HCT116 (cell line): ENCODE measurements at regions not wholly inside any gene's neighbourhood (a gene's known extent, or its start where the extent isn't known, plus 50 kb on each side); places are given as distances from the start of the nearest gene placed in this dataset.

Source experiments
- ATAC-seq: fragments of 200-7000 bp; cut with Tn5 transposase; 2 replicates; pipeline ENCODE4 v1.9.1; 2020; ENCODE audit warnings: mild to moderate bottlenecking, moderate library complexity
- BruUV-seq: library from RNA; stranded (reverse); fragments of 400-500 nt; replicated peaks from 2 replicates; lab custom pipeline; 2021; lab: Mats Ljungman, UMichigan
- CTCF ChIA-PET: fragments of 300-600 bp; sonication (Branson Sonifier 250); formaldehyde crosslinking; loops from one replicate; lab custom pipeline; 2021; ENCODE audit warnings: antibody characterized with exemption; lab: Charles Lee
- POLR2A ChIA-PET: fragments of 300-600, 350-600 bp; sonication (Branson Sonifier 250); formaldehyde crosslinking; loops from one replicate; lab custom pipeline; 2021; ENCODE audit warnings: antibody characterized with exemption; lab: Charles Lee
- RAD21 ChIA-PET, 2 experiments: fragments of 300-600 bp; sonication (Branson Sonifier 250); formaldehyde crosslinking; loops; one replicate each; lab custom pipeline; 2023; ENCODE audit warnings: low total read pairs in 2 of 2; ENCODE audit not compliant: uncharacterized antibody in 2 of 2, unreplicated experiment in 2 of 2, low non-redundant PET in 1 of 2; lab: Charles Lee
- DNase-seq: peaks from one replicate; pipeline ENCODE4 v3.0.0-alpha.2; 2010; ENCODE audit warnings: low read depth, low spot score
- H2AFZ ChIP-seq: fragments of 200-600 bp; shearing (Covaris generic), sonication (generic); 2 replicates; pipeline ENCODE4 v1.6.1; 2017; ENCODE audit warnings: low read depth, mixed run types, mixed read lengths, antibody characterized with exemption, low read length; ENCODE audit not compliant: poor library complexity, severe bottlenecking
- H3K27ac ChIP-seq: 2 replicates; pipeline ENCODE4 v1.5.1; 2012; ENCODE audit warnings: low read depth, low read length
- H3K27me3 ChIP-seq: fragments of 200-600 bp; sonication (generic); 2 replicates; pipeline ENCODE4 v1.6.1; 2016; ENCODE audit warnings: mixed run types, low read length, mixed read lengths; ENCODE audit not compliant: insufficient read depth
- H3K36me3 ChIP-seq, 2 experiments: fragments of 200-500 bp in 1 of 2; fragments of 200-600 bp in 1 of 2; sonication (Bioruptor generic) in 1 of 2; sonication (generic) in 1 of 2; 2 replicates each; pipeline versions ENCODE4 v1.5.1 to v1.6.1; 2014 to 2016; ENCODE audit warnings: low read length in 2 of 2, inconsistent platforms in 1 of 2, mixed read lengths in 1 of 2, mixed run types in 1 of 2; ENCODE audit not compliant: insufficient read depth in 2 of 2, control insufficient read depth in 1 of 2
- H3K4me1 ChIP-seq, 2 experiments: fragments of 200-600 bp in 1 of 2; sonication (generic) in 1 of 2; 2 replicates each; pipeline versions ENCODE4 v1.5.1 to v1.6.1; 2012 to 2017; ENCODE audit warnings: low read length in 2 of 2, inconsistent platforms in 1 of 2, mild to moderate bottlenecking in 1 of 2, mixed read lengths in 1 of 2, mixed run types in 1 of 2, moderate library complexity in 1 of 2; ENCODE audit not compliant: insufficient read depth in 2 of 2, control insufficient read depth in 1 of 2
- H3K4me2 ChIP-seq: fragments of 200-600 bp; sonication (generic); 2 replicates; pipeline ENCODE4 v1.6.1; 2017; ENCODE audit warnings: mixed run types, low read length, mixed read lengths
- H3K4me3 ChIP-seq, 2 experiments: fragments of 200-600 bp in 1 of 2; sonication (generic) in 1 of 2; replicated peaks in 1 of 2; 2 replicates each; pipeline ENCODE4 v1.5.1; 2011 to 2016; ENCODE audit warnings: low read length in 2 of 2, control low read depth in 1 of 2, low read depth in 1 of 2, mild to moderate bottlenecking in 1 of 2, mixed read lengths in 1 of 2, mixed run types in 1 of 2
- H3K79me2 ChIP-seq: fragments of 200-600 bp; sonication (generic); 2 replicates; pipeline ENCODE4 v1.6.1; 2017; ENCODE audit warnings: mild to moderate bottlenecking, mixed run types, low read length, moderate library complexity, mixed read lengths; ENCODE audit not compliant: insufficient read depth
- H3K9ac ChIP-seq: fragments of 200-600 bp; sonication (generic); 2 replicates; pipeline ENCODE4 v1.6.1; 2016; ENCODE audit warnings: low read length, mixed read lengths
- H3K9me2 ChIP-seq: fragments of 200-600 bp; sonication (generic), shearing (Covaris generic); 2 replicates; pipeline ENCODE4 v1.6.1; 2017; ENCODE audit warnings: mixed run types, mild to moderate bottlenecking, moderate library complexity; ENCODE audit not compliant: insufficient read depth
- H3K9me3 ChIP-seq, 2 experiments: fragments of 200-500 bp in 1 of 2; fragments of 200-600 bp in 1 of 2; sonication (Bioruptor generic) in 1 of 2; sonication (generic) in 1 of 2; 2 replicates each; pipeline ENCODE4 v1.6.1; 2014 to 2017; ENCODE audit warnings: low read length in 2 of 2, mixed read lengths in 2 of 2, inconsistent platforms in 1 of 2, low read depth in 1 of 2, mild to moderate bottlenecking in 1 of 2, mixed run types in 1 of 2, moderate library complexity in 1 of 2; ENCODE audit not compliant: control insufficient read depth in 1 of 2, insufficient read depth in 1 of 2
- H4K20me1 ChIP-seq: fragments of 200-600 bp; sonication (generic), shearing (Covaris generic); 2 replicates; pipeline ENCODE4 v1.6.1; 2017; ENCODE audit warnings: mixed run types, mild to moderate bottlenecking, moderate library complexity; ENCODE audit not compliant: insufficient read depth
- CBX3 ChIP-seq: IDR thresholded peaks from 2 replicates; pipeline ENCODE4 v1.6.1; 2012; ENCODE audit warnings: low read depth
- CEBPB ChIP-seq: IDR thresholded peaks from 2 replicates; pipeline ENCODE4 v1.6.1; 2012; ENCODE audit warnings: low read depth
- EGR1 ChIP-seq: IDR thresholded peaks from 2 replicates; pipeline ENCODE4 v1.6.1; 2012; ENCODE audit warnings: low read depth
- ELF1 ChIP-seq: IDR thresholded peaks from 2 replicates; pipeline ENCODE4 v1.6.1; 2012; ENCODE audit warnings: low read depth, borderline replicate concordance
- EZH2 ChIP-seq: fragments of 200-600 bp; sonication (generic); IDR thresholded peaks from 2 replicates; pipeline ENCODE4 v1.6.1; 2017; ENCODE audit warnings: antibody characterized with exemption, mixed run types
- FOSL1 ChIP-seq: IDR thresholded peaks from 2 replicates; pipeline ENCODE4 v1.6.1; 2012; ENCODE audit warnings: low read depth
- POLR2AphosphoS5 ChIP-seq: IDR thresholded peaks from 2 replicates; pipeline ENCODE4 v1.6.1; 2011; ENCODE audit warnings: mild to moderate bottlenecking, low read depth, low read length, moderate library complexity
- SP1 ChIP-seq: IDR thresholded peaks from 2 replicates; pipeline ENCODE4 v1.6.1; 2012; ENCODE audit warnings: low read depth
- SRF ChIP-seq: IDR thresholded peaks from 2 replicates; pipeline ENCODE4 v1.6.1; 2012; ENCODE audit warnings: low read depth
- YY1 ChIP-seq: IDR thresholded peaks from 2 replicates; pipeline ENCODE4 v1.6.1; 2011; ENCODE audit warnings: low read length, low read depth, moderate library complexity, mild to moderate bottlenecking; ENCODE audit not compliant: insufficient replicate concordance; ENCODE audit errors: extremely low read depth
- ZNF274 ChIP-seq: fragments of 200-500 bp; sonication (Bioruptor generic); IDR thresholded peaks from 2 replicates; pipeline ENCODE4 v1.6.1; 2014; ENCODE audit warnings: mild to moderate bottlenecking, low read depth, low read length, inconsistent platforms
- intact Hi-C: fragments of 100-400 bp; cut with micrococcal nuclease; formaldehyde crosslinking; loops from 2 replicates; pipeline ENCODE4 v1.10.0; 2022
- TF ChIP-seq, protein P1 (sequence below), 3 experiments: fragments of 200-600 bp in 1 of 3; sonication (generic) in 1 of 3; IDR thresholded peaks in 2 of 3; conservative IDR thresholded peaks in 1 of 3; 2 replicates each; pipeline ENCODE4 v1.5.1; 2012 to 2017; ENCODE audit warnings: low read depth in 2 of 3, low read length in 2 of 3, antibody characterized with exemption in 1 of 3, borderline replicate concordance in 1 of 3, control low read depth in 1 of 3, mild to moderate bottlenecking in 1 of 3, mixed read lengths in 1 of 3, mixed run types in 1 of 3, moderate library complexity in 1 of 3; ENCODE audit not compliant: insufficient read depth in 1 of 3
- TF ChIP-seq, protein P2 (sequence below): IDR thresholded peaks from 2 replicates; pipeline ENCODE4 v1.6.1; 2012

- ChIA-PET CTCF (interaction anchor here (1.5 kb wide), 1 partner anchor 116 kb away, joined by 5 read pairs; no protein-coding TSS in a partner anchor), POLR2A (no interaction called here), RAD21 (no interaction called here)
- ATAC-seq (no peak), DNase-seq (no peak)
- intact Hi-C loops = no loop called here
- H3K27me3 ChIP-seq = peaks cover 4% of the 10 kb centered on the region; the same call in 1 of the 2 replicates
- no peak overlapping the region for H3K9ac ChIP-seq
- H3K4me3 ChIP-seq = no peak overlapping the region
- no peaks in the 10 kb centered on the region for H3K9me3 ChIP-seq
- BruUV-seq = no TSS peak
- H3K9me2 ChIP-seq = no peaks in the 10 kb centered on the region
- no peaks in the 10 kb centered on the region for H4K20me1 ChIP-seq
- H3K79me2 ChIP-seq = no peaks in the 10 kb centered on the region
- no peak overlapping the region for H3K27ac ChIP-seq
- no peak overlapping the region for H2AFZ ChIP-seq
- TF ChIP-seq CBX3 (no peak), EGR1 (no peak), ELF1 (no peak), FOSL1 (no peak), YY1 (no peak), SRF (no peak), ZNF274 (no peak), POLR2AphosphoS5 (no peak), SP1 (no peak), CEBPB (no peak), EZH2 (no peak)
- TF ChIP-seq, protein P1, sequence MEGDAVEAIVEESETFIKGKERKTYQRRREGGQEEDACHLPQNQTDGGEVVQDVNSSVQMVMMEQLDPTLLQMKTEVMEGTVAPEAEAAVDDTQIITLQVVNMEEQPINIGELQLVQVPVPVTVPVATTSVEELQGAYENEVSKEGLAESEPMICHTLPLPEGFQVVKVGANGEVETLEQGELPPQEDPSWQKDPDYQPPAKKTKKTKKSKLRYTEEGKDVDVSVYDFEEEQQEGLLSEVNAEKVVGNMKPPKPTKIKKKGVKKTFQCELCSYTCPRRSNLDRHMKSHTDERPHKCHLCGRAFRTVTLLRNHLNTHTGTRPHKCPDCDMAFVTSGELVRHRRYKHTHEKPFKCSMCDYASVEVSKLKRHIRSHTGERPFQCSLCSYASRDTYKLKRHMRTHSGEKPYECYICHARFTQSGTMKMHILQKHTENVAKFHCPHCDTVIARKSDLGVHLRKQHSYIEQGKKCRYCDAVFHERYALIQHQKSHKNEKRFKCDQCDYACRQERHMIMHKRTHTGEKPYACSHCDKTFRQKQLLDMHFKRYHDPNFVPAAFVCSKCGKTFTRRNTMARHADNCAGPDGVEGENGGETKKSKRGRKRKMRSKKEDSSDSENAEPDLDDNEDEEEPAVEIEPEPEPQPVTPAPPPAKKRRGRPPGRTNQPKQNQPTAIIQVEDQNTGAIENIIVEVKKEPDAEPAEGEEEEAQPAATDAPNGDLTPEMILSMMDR (IDR thresholded peaks at IDR 0.05 in 2 of 3, conservative IDR thresholded peaks at IDR 0.05 in 1 of 3; ENCODE audit: borderline replicate concordance in 1 of 3, insufficient read depth in 1 of 3, low read depth in 2 of 3, low read length in 2 of 3) = no peak
- TF ChIP-seq, protein P2, sequence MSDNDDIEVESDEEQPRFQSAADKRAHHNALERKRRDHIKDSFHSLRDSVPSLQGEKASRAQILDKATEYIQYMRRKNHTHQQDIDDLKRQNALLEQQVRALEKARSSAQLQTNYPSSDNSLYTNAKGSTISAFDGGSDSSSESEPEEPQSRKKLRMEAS = no peak
- no peak overlapping the region for H3K4me2 ChIP-seq
- H3K36me3 ChIP-seq = no peaks in the 10 kb centered on the region
- H3K4me1 ChIP-seq = no peaks in the 10 kb centered on the region
Measured at GRCh38 chr11:119992171-119993051, 145.5 kb downstream of the TRIM29 start.
